Calu3 (cell line): ENCODE measurements at regions not wholly inside any gene's neighbourhood (a gene's known extent, or its start where the extent isn't known, plus 50 kb on each side); places are given as distances from the start of the nearest gene placed in this dataset.

Experiments used
- BruUV-seq: library from RNA; stranded (reverse); fragments of 400-500 nt; replicated peaks from 2 replicates; lab custom pipeline; 2021; lab: Mats Ljungman, UMichigan
- CTCF ChIA-PET: fragments of 300-600 bp; sonication (Branson Sonifier 250); formaldehyde crosslinking; loops from one replicate; lab custom pipeline; 2022; ENCODE audit warnings: antibody characterized with exemption; lab: Charles Lee
- DNase-seq: peaks from one replicate; pipeline ENCODE4 v3.0.0; 2022
- H3K27ac Mint-ChIP-seq: one replicate; pipeline ENCODE4 v1.8.0; 2022; ENCODE audit warnings: mixed read lengths; ENCODE audit not compliant: unreplicated experiment
- H3K27me3 Mint-ChIP-seq: one replicate; pipeline ENCODE4 v1.8.0; 2022; ENCODE audit warnings: mixed read lengths; ENCODE audit not compliant: unreplicated experiment
- H3K36me3 Mint-ChIP-seq: one replicate; pipeline ENCODE4 v1.8.0; 2022; ENCODE audit warnings: mild to moderate bottlenecking, moderate library complexity, mixed read lengths; ENCODE audit not compliant: insufficient read depth, unreplicated experiment
- H3K4me1 Mint-ChIP-seq: one replicate; pipeline ENCODE4 v1.8.0; 2022; ENCODE audit warnings: mild to moderate bottlenecking, low read depth, mixed read lengths; ENCODE audit not compliant: unreplicated experiment
- H3K4me3 Mint-ChIP-seq: one replicate; pipeline ENCODE4 v1.8.0; 2022; ENCODE audit warnings: mild to moderate bottlenecking, low read depth, moderate library complexity, mixed read lengths; ENCODE audit not compliant: unreplicated experiment
- H3K9me3 Mint-ChIP-seq: one replicate; pipeline ENCODE4 v1.8.0; 2022; ENCODE audit warnings: low read depth, mixed read lengths; ENCODE audit not compliant: unreplicated experiment
- CTCF ChIP-seq: fragments of 200-600 bp; IDR thresholded peaks from one replicate; pipeline ENCODE4 v1.8.0; 2022; ENCODE audit warnings: antibody characterized with exemption; ENCODE audit not compliant: unreplicated experiment
- intact Hi-C: fragments of 100-400 bp; cut with micrococcal nuclease; formaldehyde crosslinking; loops from one replicate; pipeline ENCODE4 v1.10.0; 2022; ENCODE audit not compliant: unreplicated experiment

DNA sequence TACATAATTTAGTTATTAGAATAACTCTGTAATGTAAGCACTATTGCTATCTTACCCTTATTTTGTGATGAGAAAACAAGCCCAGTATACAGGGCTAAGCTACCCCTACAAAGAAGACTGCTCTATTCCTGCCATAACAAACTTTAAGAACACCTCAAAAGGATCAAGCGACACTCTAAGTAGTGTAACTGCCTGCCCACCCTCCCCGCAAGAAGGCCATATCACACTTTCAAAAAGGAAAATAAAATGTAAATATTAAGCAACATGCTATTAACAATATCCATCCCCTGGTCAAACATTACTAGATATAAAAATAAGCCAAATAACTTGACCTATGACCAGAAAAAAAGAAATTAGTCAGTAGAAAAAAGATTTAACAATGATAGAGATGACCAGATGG lies 741.7 kb upstream of the CNTNAP5 start:
- CTCF ChIA-PET = no interaction called here
- TF ChIP-seq CTCF = no peak

GRCh38 chr2:123303731-123304130 lies 721.4 kb upstream of the CNTNAP5 start:
- Mint-ChIP-seq H3K36me3 (no peaks in the 10 kb centered on the region), H3K4me3 (no peak overlapping the region), H3K4me1 (no peaks in the 10 kb centered on the region), H3K27ac (no peak overlapping the region), H3K27me3 (no peaks in the 10 kb centered on the region), H3K9me3 (peaks cover 18% of the 10 kb centered on the region)
- no peak for DNase-seq
- CTCF ChIA-PET = no interaction called here
- BruUV-seq = no TSS peak
- no peak for TF ChIP-seq CTCF
- intact Hi-C loops = no loop called here

More for the DNA sequence above, 741.7 kb upstream of the CNTNAP5 start:
- H3K4me3 Mint-ChIP-seq = no peak overlapping the region
- no peak overlapping the region for H3K27ac Mint-ChIP-seq
- H3K4me1 Mint-ChIP-seq = no peaks in the 10 kb centered on the region
- BruUV-seq = no TSS peak
- no peaks in the 10 kb centered on the region for H3K36me3 Mint-ChIP-seq
- DNase-seq = no peak
- peaks cover 21% of the 10 kb centered on the region for H3K9me3 Mint-ChIP-seq
- no peaks in the 10 kb centered on the region for H3K27me3 Mint-ChIP-seq
- intact Hi-C loops = no loop called here
